ENCODE measurements at regions not wholly inside any gene's neighbourhood (a gene's known extent, or its start where the extent isn't known, plus 50 kb on each side); places are given as distances from the start of the nearest gene placed in this dataset.

- TF ChIP-seq EZH2 (optimal IDR thresholded peaks at IDR 0.05; ENCODE audit: low read depth, low read length) (no peak), CTCF (IDR thresholded peaks at IDR 0.05; ENCODE audit: low read length) (no peak), EZH2phosphoT487 (IDR thresholded peaks at IDR 0.05; ENCODE audit: low read length) (no peak)
Measured at GRCh38 chr9:27800692-27801370, 227.6 kb upstream of the C9orf72 start.
